CD14-positive monocyte (primary cell): ENCODE measurements at regions not wholly inside any gene's neighbourhood (a gene's known extent, or its start where the extent isn't known, plus 50 kb on each side); places are given as distances from the start of the nearest gene placed in this dataset.

Experiments
- DNase-seq, 3 donors: peaks; one replicate each; pipeline ENCODE4 v3.0.0-alpha.2; 2011 to 2022
- H2AFZ ChIP-seq: 2 replicates; pipeline ENCODE4 v1.6.0; 2012; ENCODE audit warnings: mild to moderate bottlenecking, low read depth, low read length, inconsistent platforms; ENCODE audit not compliant: insufficient read depth, poor library complexity, severe bottlenecking
- H3K27ac ChIP-seq, 2 donors: 1 replicate in 1 of 2; 2 replicates in 1 of 2; pipeline ENCODE4 v1.5.1; 2012 to 2013; ENCODE audit warnings: low read length in 2 of 2, control low read depth in 1 of 2, inconsistent platforms in 1 of 2, low read depth in 1 of 2, mild to moderate bottlenecking in 1 of 2
- H3K27me3 ChIP-seq, 2 donors: one replicate each; pipeline versions ENCODE4 v1.6.0 to v1.6.1; 2011 to 2013; ENCODE audit warnings: low read length in 2 of 2; ENCODE audit not compliant: control insufficient read depth in 2 of 2, insufficient read depth in 2 of 2
- H3K36me3 ChIP-seq, 2 donors: replicated peaks in 1 of 2; 1 replicate in 1 of 2; 2 replicates in 1 of 2; pipeline versions ENCODE4 v1.5.1 to v1.6.1; 2012 to 2013; ENCODE audit warnings: low read length in 2 of 2, control low read depth in 1 of 2, inconsistent platforms in 1 of 2, mild to moderate bottlenecking in 1 of 2; ENCODE audit not compliant: insufficient read depth in 2 of 2, control insufficient read depth in 1 of 2
- H3K4me1 ChIP-seq, 2 donors: 1 replicate in 1 of 2; 2 replicates in 1 of 2; pipeline versions ENCODE4 v1.5.1 to v1.6.1; 2012 to 2013; ENCODE audit warnings: low read length in 2 of 2, control low read depth in 1 of 2, inconsistent platforms in 1 of 2, mild to moderate bottlenecking in 1 of 2, moderate library complexity in 1 of 2; ENCODE audit not compliant: insufficient read depth in 2 of 2, control insufficient read depth in 1 of 2
- H3K4me2 ChIP-seq: replicated peaks from 2 replicates; pipeline ENCODE3; 2012; ENCODE audit warnings: low read length, moderate library complexity, mild to moderate bottlenecking; ENCODE audit not compliant: poor library complexity, severe bottlenecking; ENCODE audit errors: extremely low read depth
- H3K4me3 ChIP-seq, 3 experiments: fragments of 200-600 bp in 1 of 3; sonication (generic) in 1 of 3; replicated peaks in 1 of 3; 1 replicate in 2 of 3; 2 replicates in 1 of 3; pipeline ENCODE4 v1.5.1; 2011 to 2013; ENCODE audit warnings: low read length in 3 of 3, mild to moderate bottlenecking in 3 of 3, control low read depth in 2 of 3, low read depth in 2 of 3, inconsistent platforms in 1 of 3, moderate library complexity in 1 of 3
- H3K79me2 ChIP-seq: 2 replicates; pipeline ENCODE4 v1.6.0; 2012; ENCODE audit warnings: mild to moderate bottlenecking, control low read depth, inconsistent platforms, low read length, moderate library complexity; ENCODE audit not compliant: insufficient read depth
- H3K9ac ChIP-seq: 2 replicates; pipeline ENCODE4 v1.6.0; 2017; ENCODE audit warnings: low read length, mild to moderate bottlenecking; ENCODE audit not compliant: insufficient read depth, poor library complexity, severe bottlenecking
- H3K9me3 ChIP-seq, 2 donors: replicated peaks in 1 of 2; 1 replicate in 1 of 2; 2 replicates in 1 of 2; pipeline versions ENCODE4 v1.5.1 to v1.6.1; 2012 to 2013; ENCODE audit warnings: low read length in 2 of 2, control low read depth in 1 of 2; ENCODE audit not compliant: control insufficient read depth in 1 of 2, insufficient read depth in 1 of 2
- H4K20me1 ChIP-seq: 2 replicates; pipeline ENCODE4 v1.6.0; 2012; ENCODE audit warnings: mild to moderate bottlenecking, low read length, control low read depth, moderate library complexity; ENCODE audit not compliant: insufficient read depth
- H3K27ac Mint-ChIP-seq, 7 donors: one replicate each; pipeline ENCODE4 v1.8.0; 2020; ENCODE audit warnings: mild to moderate bottlenecking in 7 of 7, mixed read lengths in 7 of 7, moderate library complexity in 6 of 7, inconsistent platforms in 2 of 7
- H3K27me3 Mint-ChIP-seq, 3 donors: one replicate each; pipeline ENCODE4 v1.8.0; 2021 to 2022; ENCODE audit warnings: low read depth in 3 of 3, mild to moderate bottlenecking in 3 of 3, mixed read lengths in 3 of 3, moderate library complexity in 3 of 3, inconsistent platforms in 1 of 3
- H3K36me3 Mint-ChIP-seq, 2 donors: one replicate each; pipeline ENCODE4 v1.8.0; 2020; ENCODE audit warnings: mixed read lengths in 2 of 2, inconsistent platforms in 1 of 2, mild to moderate bottlenecking in 1 of 2
- H3K4me1 Mint-ChIP-seq: one replicate; pipeline ENCODE4 v1.8.0; 2020; ENCODE audit warnings: mild to moderate bottlenecking, mixed read lengths
- H3K4me3 Mint-ChIP-seq, 2 donors: one replicate each; pipeline ENCODE4 v1.8.0; 2020; ENCODE audit warnings: mild to moderate bottlenecking in 2 of 2, mixed read lengths in 2 of 2, moderate library complexity in 1 of 2
- H3K9me3 Mint-ChIP-seq, 7 donors: one replicate each; pipeline ENCODE4 v1.8.0; 2020 to 2022; ENCODE audit warnings: mixed read lengths in 7 of 7, mild to moderate bottlenecking in 6 of 7, moderate library complexity in 6 of 7, inconsistent platforms in 2 of 7
- CTCF ChIP-seq: fragments of 200-600 bp; IDR thresholded peaks from one replicate; pipeline ENCODE4 v1.8.0; 2022; ENCODE audit warnings: antibody characterized with exemption, mild to moderate bottlenecking
- WGBS: methylation state at CpG from one replicate; pipeline ENCODE4 v1.1.5; 2013; ENCODE audit warnings: missing lambda C conversion rate; ENCODE audit not compliant: insufficient coverage; 5-methylcytosine and 5-hydroxymethylcytosine counted together
- intact Hi-C, 2 donors: fragments of 100-400 bp; cut with micrococcal nuclease; formaldehyde crosslinking; loops; one replicate each; pipeline versions ENCODE4 v1.15.0 to v1.15.1; 2023

GRCh38 chr9:7245976-7246580 lies 488.3 kb downstream of the KDM4C start:
- WGBS, result 59% methylated on average over 1 of the region's 8 CpGs
- H4K20me1 ChIP-seq, result no peaks in the 10 kb centered on the region
- no peak for TF ChIP-seq CTCF
- H3K36me3 ChIP-seq, result no peaks in the 10 kb centered on the region
- no peaks in the 10 kb centered on the region for H3K79me2 ChIP-seq
- DNase-seq, result no peak
- H3K4me3 ChIP-seq, result no peak overlapping the region
- H3K27me3 ChIP-seq, result peaks cover 0 to 3% of the 10 kb centered on the region in 2 donors
- Mint-ChIP-seq H3K27me3 (peaks cover 0 to 3% (median 0%) of the 10 kb centered on the region in 3 donors), H3K27ac (no peak overlapping the region), H3K36me3 (no peaks in the 10 kb centered on the region), H3K4me1 (no peaks in the 10 kb centered on the region), H3K9me3 (no peaks in the 10 kb centered on the region), H3K4me3 (no peak overlapping the region)
- intact Hi-C loops, result no loop called here
- no peaks in the 10 kb centered on the region for H3K4me1 ChIP-seq
- no peak overlapping the region for H2AFZ ChIP-seq
- H3K9ac ChIP-seq, result no peak overlapping the region
- no peak overlapping the region for H3K4me2 ChIP-seq
- H3K27ac ChIP-seq, result no peak overlapping the region
- no peaks in the 10 kb centered on the region for H3K9me3 ChIP-seq

- Histone ChIP-seq H3K4me1 (no peaks in the 10 kb centered on the region), H3K27me3 (peaks cover 0 to 3% of the 10 kb centered on the region in 2 donors), H3K79me2 (no peaks in the 10 kb centered on the region), H3K9ac (no peak overlapping the region), H3K36me3 (no peaks in the 10 kb centered on the region), H3K27ac (no peak overlapping the region), H2AFZ (no peak overlapping the region), H4K20me1 (no peaks in the 10 kb centered on the region), H3K4me2 (no peak overlapping the region), H3K4me3 (no peak overlapping the region), H3K9me3 (peaks cover 0 to 6% of the 10 kb centered on the region in 2 donors)
- TF ChIP-seq CTCF, result no peak
- intact Hi-C loops, result no loop called here
- DNase-seq, result no peak
- Mint-ChIP-seq H3K9me3 (peaks cover 0 to 9% (median 2%) of the 10 kb centered on the region in 7 donors), H3K27ac (no peak overlapping the region), H3K27me3 (peaks cover 0 to 3% (median 0%) of the 10 kb centered on the region in 3 donors), H3K36me3 (no peaks in the 10 kb centered on the region), H3K4me1 (no peaks in the 10 kb centered on the region), H3K4me3 (no peak overlapping the region)
Measured at GRCh38 chr9:7243838-7244237, 486.1 kb downstream of the KDM4C start.
